ENCODE measurements at regions not wholly inside any gene's neighbourhood (a gene's known extent, or its start where the extent isn't known, plus 50 kb on each side); places are given as distances from the start of the nearest gene placed in this dataset.

- TF ChIP-seq, protein P1, sequence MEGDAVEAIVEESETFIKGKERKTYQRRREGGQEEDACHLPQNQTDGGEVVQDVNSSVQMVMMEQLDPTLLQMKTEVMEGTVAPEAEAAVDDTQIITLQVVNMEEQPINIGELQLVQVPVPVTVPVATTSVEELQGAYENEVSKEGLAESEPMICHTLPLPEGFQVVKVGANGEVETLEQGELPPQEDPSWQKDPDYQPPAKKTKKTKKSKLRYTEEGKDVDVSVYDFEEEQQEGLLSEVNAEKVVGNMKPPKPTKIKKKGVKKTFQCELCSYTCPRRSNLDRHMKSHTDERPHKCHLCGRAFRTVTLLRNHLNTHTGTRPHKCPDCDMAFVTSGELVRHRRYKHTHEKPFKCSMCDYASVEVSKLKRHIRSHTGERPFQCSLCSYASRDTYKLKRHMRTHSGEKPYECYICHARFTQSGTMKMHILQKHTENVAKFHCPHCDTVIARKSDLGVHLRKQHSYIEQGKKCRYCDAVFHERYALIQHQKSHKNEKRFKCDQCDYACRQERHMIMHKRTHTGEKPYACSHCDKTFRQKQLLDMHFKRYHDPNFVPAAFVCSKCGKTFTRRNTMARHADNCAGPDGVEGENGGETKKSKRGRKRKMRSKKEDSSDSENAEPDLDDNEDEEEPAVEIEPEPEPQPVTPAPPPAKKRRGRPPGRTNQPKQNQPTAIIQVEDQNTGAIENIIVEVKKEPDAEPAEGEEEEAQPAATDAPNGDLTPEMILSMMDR (IDR thresholded peaks at IDR 0.05): no peak
- TF ChIP-seq TCF7L2 (IDR thresholded peaks at IDR 0.05; ENCODE audit: low read depth, low read length) (no peak), SIN3A (IDR thresholded peaks at IDR 0.05; ENCODE audit: borderline replicate concordance, insufficient read depth, low read depth, low read length) (no peak)
These were observed 326.7 kb upstream of the THBS1 start for GRCh38 chr15:39254181-39254580.

All from Panc1 (cell line).